NT2/D1 (cell line): ENCODE measurements at regions not wholly inside any gene's neighbourhood (a gene's known extent, or its start where the extent isn't known, plus 50 kb on each side); places are given as distances from the start of the nearest gene placed in this dataset.

Experiments
- SUZ12 ChIP-seq: IDR thresholded peaks from 2 replicates; pipeline ENCODE4 v1.6.1; 2011; ENCODE audit not compliant: insufficient read length, insufficient read depth; ENCODE audit errors: extremely low read depth
- ZNF274 ChIP-seq: IDR thresholded peaks from 2 replicates; pipeline ENCODE4 v1.6.1; 2011; ENCODE audit warnings: mild to moderate bottlenecking, low read depth, low read length

DNA sequence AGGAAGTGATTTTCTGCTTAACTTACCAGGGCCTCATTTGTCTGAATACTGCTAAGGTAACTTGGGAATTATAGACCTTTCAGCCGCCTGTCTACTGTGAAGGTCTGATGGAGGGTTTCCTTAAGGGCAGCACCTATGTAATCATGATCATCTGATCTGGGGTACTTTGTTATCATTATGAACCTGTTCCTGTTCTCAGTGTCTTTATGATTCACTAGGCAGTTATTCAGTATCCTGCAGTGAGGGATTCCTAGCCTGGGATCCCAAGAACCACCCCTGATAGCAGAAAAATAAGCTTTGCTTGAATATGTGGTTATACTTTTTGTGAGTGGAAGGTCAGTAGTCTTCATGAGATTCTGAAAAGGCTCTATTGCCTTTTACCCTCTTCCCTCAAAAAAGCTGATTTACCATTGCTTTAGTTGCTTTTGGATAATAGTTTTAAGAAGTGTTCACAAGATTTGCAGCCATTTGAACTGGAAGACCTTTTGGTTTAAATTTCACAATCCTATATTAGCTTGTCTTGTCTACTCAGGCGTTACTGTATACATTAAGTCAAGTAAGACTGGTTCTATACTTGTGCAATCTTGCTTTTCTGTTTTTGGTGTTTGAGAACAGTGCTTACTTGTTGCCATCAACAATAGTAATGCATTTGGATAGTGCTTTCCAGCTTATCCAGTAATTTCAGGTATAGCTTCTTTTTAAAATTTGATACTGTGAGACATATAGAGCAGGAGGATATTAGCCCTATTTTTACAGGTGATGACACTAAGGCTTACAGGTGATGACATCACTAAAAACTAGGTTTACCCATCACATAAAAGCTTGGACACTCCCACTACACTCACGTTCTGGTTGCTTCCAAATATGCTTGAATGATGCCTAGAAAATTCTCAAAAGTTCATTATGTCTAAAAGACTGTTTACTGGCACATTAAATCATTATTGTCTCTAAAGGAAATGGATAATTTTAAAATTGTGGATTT lies 60.0 kb downstream of the FHIP1A start:
- TF ChIP-seq ZNF274 (no peak), SUZ12 (no peak)
